GM19395 (cell line): ENCODE measurements at regions not wholly inside any gene's neighbourhood (a gene's known extent, or its start where the extent isn't known, plus 50 kb on each side); places are given as distances from the start of the nearest gene placed in this dataset.
"Not testable (repeated sequence)": the region's sequence is repeated elsewhere in the genome, so short reads cannot be mapped to it uniquely, and the experiment has no call there.

ENCODE experiments used
- ATAC-seq: cut with Tn5 transposase; IDR thresholded peaks from one replicate; pipeline ENCODE4 v1.9.1; 2021; ENCODE audit warnings: mild to moderate bottlenecking, moderate library complexity; ENCODE audit not compliant: unreplicated experiment

DNA sequence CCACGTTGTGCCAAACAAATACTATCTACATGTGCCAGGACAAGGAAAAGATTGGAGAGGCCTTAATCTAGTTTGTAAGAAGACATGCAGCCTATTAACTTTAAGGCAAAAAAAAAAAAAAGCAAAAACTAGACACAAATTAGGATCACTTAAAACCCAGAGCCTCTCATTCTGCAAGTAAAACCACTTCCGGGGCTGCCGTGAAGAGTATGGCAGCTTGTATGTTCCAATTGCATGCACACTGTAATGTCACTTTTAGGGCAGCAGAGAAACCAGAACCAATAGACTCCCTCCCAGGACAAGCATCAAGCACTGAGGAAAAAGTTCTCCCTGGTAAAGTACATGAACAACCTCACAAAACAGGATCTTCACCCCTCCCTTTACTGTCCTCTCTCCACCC lies 70.6 kb downstream of the RSL24D1 start:
- no peak for ATAC-seq

DNA sequence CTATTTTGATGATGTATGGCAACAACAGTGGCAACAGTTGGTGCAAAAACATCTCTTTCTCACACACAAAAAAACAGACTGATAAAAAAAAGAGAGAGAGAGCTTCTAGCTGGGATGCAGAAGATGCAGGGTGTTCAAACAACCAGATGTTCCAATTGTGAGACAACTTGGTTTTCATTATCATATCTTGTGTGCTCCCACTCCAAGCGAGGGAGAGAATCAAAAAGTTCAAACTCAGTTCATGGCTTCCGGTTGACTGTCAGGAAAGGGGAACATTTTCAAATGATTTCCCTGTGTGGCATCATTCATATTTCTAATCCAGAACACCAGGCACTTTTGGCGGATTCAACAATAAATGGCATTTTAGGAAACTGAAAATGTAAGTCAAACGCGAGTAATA lies 72.1 kb downstream of the RSL24D1 start:
- no peak for ATAC-seq

DNA sequence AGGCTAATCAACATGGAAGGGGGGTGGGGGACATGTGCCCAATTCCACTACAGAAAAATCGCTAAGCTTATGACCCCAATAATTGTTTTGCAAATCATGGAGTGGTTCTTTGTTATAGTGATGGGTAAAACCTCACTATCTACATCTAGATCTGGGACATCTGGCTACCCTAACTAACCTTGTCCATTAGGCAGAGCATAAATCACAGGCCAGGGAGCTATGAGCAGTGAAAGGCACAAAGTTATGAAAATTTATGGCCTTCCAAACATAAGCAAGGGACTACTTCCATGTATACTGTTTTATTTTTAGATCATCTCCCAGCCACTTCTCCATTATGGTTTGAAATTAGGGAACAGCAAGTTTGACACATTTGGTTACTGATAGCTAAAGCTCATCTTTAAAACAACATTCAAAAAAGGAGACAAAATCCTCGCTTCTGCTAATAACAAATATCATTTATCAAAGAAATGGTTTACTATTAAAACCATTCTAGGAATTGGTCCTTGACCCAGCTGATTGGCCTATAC lies 78.3 kb downstream of the RSL24D1 start:
- no peak for ATAC-seq

DNA sequence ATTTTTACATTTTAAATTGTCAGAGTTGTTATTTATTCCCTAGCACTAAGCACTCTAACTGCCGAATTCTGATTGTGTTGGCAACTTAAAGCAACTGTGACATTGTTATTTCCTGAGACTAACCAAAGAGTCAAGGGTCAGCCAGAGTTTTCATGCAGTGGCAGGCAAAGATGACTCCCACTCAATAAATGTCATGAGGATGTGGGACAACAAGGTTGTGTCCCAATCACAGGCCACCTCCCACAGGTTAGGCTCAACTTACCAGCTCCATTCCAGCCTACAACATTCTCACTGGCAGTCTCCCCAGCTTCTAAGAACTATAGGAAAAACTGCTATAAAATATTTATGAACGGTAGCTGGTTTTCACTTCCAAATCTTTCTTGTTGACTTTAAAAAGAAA lies 80.1 kb downstream of the RSL24D1 start:
- ATAC-seq, result no peak

DNA sequence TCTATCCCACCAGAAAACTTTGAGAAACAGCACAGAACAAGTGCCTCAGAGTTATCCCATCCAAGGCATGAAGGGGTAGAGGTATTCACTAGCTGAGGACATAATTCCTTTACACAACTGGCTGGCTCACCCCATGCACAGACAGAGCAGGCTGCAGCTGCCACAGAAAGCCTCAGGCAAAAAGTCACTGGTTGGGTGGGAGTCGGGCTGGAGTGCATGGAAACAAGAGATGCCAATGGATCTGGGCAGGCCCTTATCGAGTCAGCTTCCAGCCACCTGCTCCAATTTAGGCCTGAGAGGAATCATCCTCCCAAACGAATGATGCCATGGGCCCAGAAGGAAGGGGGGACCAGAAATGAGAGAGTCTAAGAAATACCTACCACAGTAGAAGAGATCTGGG lies 83.0 kb downstream of the RSL24D1 start:
- no peak for ATAC-seq

DNA sequence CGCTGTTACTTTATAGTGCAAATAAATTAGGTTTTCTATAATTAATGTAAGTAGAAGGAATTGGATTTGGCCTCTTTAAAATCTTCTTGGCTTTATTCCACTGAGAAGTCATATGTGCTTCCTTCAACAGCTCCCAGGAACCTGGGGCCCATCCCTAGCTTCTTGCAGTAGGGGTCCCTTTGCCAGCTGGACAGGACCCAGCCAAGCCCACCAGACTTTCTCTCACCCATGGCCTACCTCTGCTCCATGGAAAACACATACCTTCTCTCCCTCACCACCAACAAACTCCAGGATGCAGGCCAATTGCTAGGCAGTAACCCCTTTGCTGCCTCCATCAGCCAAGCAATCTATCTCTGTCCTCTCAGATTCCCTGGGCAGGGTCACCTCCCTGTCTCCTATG lies 84.0 kb downstream of the RSL24D1 start:
- ATAC-seq, result no peak

DNA sequence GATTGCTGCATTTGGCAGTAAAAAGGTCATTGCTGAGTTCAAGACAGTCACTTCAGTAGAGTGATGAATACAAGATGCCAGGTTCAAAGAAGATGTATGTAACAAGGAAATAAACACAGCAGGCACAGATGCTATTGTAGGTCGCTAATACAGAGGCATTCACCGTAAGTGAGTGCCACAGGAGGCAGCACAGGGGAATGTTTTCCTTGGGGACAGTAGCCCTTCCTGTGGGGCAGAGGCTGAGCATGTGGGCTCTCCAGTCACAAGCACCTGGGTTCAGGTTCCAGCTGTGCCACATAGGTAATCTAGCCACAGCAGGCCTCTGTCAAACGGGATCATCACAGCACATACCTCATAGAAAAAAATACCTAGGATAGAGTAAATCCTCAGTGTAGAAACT lies 86.3 kb downstream of the RSL24D1 start:
- ATAC-seq, result no peak

DNA sequence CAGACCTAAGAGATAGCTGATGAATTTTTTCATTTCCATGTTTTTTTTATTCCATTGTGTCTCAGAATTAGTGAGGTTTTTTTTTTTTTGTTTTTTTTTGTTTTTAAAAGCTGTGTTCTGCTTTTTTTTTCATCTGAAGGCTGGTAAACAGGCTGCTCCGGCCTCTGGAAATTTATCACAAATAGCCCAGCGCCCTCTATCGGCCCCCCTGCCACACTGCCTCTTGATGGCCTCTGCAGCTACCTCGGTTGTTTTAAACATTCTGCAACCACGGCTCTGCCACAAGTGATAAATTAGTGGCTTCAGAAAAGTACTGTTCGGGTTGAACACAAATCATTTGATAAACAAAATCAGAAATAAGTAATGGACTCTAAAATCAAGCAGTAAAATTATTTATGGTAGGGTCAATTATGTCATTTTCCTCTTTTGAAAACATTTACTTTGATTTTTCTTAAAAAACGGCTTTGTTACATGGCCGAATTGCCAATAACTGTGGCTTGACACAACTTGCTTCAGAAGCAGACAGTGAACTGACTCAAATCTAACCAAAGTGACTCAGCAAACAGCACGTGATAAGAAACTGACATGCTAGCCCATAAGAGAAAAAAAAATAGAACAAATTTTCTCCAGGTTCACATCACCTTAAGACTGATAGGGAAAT lies 87.8 kb downstream of the RSL24D1 start:
- peak; percentile 89 for ATAC-seq

DNA sequence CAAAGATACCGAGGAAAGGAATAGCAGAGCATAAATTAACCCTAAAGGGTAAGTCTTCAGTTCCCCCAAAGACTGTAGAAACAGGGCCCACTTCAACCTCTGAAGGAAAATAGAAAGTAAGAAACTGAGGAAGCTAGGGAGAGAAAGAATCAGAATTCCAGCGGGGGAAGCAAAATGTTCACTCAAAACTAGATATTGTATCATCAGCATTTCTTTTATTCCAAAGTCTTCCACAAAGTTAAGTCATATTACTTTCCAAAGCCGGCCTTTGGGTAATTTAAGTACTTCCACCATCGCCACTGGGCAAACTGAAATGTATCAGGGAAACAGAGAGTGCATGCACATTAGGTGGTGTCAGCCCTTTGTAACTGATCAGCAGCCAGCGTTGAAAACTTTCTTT lies 88.3 kb downstream of the RSL24D1 start:
- no peak for ATAC-seq

DNA sequence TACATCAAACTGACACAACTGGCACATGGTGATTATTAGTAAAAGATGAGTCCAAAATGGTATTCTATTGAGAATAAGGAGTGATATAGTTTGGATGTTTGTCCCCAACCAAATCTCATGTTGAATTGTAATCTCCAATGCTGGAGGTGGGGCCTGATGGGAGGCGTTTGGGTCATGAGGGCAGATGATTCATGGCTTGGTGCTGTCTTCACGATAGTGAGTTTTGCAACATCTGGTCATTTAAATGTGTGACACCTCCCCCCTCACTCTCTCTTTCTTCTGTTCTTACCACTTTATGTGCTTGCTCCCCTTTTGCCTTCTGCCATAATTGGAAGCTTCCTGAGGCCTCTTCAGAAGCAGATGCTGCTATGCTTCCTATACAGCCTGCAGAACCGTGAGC lies 90.6 kb downstream of the RSL24D1 start:
- no peak for ATAC-seq

DNA sequence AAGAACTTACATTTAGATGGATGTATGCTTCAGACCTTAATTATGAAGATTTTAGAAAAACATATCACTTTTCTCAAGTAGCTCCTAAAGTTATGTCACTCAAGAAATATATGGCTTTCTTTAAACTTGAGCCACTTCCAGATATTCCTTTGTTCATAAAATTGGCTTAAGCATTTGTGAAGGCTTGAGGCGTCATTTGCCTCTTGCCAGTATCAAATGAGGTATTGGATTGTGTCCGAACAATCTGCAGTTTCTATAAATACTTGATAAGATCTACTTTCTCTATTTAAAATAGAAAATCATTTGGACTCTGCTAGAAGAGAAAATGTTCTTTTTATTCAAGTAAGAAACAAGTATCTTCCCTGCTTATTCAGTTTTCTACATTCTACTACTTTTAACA lies 102.6 kb downstream of the RSL24D1 start:
- no peak for ATAC-seq

DNA sequence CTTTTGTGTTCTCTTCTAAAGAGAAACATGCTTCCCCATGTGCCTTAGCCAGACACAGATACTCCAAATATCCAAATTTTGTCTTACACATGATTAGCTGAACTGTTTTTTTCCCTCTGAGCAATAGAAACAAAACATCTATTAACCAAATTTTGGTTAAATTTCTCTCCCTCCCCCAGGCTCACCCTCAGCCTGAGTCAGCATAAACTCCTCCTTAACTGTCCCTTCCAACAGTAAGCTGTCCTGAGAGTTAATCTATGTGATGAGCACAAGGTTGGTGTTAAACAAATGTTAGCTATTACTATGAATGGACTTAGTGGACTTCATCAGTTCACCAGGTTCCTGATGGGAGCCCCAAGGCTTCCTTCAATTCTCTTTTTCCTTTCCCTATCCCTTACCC lies 108.5 kb downstream of the RSL24D1 start:
- no peak for ATAC-seq

DNA sequence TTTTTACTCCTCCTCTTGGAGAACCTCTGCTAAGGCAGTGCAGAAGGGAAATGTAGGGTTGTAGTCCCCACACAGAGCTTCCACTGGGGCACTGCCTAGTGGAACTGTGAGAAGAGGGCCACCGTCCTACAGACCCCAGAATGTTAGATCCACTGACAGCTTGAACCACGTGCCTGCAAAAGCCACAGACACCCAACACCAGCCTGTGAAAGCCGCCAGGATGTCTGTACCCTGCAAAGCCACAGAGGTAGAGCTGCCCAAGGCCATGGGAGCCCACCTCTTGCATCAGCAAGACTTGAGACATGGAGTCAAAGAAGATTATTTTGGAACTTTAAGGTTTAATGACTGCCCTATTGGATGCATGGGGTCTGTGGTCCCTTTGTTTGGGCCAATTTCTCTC lies 112.1 kb downstream of the RSL24D1 start:
- no peak for ATAC-seq

DNA sequence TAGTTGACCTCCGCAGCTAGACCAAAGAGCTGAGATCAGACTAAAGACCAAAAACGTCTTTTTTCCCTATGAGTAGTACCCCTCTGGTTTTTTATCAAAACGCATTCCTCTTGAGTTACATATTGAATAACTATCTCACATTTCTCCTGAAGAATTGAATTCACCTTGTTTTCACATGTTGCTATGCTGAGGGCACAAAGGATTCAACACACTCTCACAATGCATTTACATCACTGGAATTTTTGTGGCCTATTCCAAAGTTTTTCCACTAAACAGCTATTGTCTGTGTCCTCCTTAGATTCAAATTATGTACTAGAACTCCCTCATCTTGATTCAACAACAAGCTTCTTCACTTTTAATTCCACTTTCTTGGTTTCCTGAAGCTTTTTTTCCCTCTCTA lies 112.5 kb downstream of the RSL24D1 start:
- ATAC-seq, result no peak

DNA sequence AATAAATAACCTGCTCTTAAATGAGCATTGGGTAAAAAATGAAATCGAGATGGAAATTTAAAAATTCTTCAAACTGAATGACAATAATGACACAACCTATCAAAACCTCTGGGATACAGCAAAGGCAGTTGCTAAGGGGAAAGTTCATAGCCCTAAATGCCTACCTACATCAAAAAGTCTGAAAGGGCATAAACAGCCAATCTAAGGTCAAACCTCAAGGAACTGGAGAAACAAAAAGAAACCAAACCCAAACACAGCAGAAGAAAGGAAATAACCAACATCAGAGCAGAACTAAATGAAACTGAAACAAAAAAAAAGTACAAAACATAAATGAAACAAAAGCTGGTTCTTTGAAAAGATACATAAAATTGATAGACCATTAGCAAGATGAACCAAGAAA lies 119.7 kb downstream of the RSL24D1 start:
- ATAC-seq, result not testable (repeated sequence)

DNA sequence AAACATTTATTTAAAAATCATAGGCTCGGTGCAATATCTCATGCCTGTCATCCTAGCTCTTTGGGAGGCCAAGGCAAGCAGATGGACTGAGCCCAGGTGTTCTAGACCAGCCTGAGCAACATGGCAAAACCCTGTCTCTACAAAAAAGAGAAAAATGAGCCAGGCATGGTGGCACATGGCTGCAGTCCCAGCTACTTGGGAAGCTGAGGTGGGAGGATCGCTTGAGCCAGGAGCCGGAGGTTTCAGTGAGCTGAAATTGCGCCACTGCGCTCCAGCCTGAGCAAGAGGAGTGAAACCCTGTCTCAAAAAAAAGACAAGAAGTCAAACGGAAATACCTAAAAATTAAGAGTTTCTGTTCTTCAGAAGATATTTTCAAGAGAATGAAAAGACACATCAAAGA lies 122.3 kb downstream of the RSL24D1 start:
- no peak for ATAC-seq

DNA sequence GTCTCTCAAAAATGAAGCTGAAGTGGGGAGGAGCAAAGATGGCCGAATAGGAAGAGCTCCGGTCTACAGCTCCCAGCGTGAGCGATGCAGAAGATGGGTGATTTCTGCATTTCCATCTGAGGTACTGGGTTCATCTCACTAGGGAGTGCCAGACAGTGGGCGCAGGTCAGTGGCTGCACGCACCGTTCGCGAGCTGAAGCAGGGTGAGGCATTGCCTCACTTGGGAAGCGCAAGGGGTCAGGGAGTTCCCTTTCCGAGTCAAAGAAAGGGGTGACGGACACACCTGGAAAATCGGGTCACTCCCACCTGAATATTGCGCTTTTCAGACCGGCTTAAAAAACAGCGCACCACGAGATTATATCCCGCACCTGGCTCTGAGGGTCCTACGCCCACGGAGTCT lies 132.8 kb downstream of the RSL24D1 start:
- not testable (repeated sequence) for ATAC-seq

DNA sequence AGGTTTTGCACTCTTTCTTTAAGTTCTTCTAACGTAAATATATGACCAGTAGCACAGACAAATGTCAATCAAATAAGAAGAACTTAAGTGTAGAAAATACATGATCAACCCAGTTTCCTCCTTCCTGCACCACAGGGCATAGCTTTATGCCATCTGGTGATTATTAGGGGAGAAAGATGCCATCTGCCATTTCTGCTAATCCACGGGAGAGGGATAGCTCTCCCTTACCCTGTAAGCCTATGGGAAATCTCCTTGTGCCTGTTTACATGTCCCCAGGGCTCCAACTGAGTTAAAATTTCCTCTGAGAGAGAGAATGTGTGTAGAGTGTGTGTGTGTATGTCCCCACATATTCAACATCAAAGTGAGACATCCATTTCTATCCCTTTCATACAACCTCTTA lies 135.9 kb downstream of the RSL24D1 start:
- ATAC-seq, result no peak

DNA sequence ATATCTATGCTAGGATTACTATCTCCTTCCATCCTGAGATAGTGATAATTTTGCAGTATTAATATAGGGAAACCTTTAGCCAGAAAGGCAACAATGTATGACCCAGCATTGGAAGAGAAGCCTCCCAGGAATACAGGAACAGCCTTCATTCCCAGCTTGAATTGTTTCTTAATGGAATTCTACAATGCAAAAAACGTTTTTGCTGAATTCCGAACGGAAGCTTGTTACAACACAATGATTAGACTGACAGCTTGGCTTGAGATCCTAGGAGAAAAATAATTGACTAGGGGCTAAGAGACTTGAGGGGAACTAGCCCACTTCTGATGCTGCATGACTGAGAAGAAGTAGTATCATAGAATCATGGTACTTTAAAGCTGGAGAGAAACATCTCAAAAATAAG lies 140.2 kb downstream of the RSL24D1 start:
- no peak for ATAC-seq

DNA sequence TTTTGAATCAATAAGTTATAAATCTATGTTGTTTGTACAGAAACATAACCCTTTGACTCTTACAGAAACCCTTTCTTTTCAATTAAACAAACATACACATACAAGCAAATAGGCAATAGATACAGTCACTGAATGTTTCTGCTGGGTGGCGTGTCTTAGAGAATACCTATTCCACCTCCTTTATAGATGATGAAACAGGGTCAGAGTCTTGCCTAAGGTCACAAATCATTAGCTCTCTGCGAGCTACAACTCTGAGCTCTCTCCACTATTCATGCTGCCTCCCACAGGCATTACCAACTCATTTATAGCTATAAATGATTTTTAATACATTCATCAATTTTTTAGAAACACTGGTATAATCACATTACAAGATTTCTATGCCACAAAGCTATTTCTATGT lies 152.6 kb downstream of the RSL24D1 start:
- no peak for ATAC-seq

DNA sequence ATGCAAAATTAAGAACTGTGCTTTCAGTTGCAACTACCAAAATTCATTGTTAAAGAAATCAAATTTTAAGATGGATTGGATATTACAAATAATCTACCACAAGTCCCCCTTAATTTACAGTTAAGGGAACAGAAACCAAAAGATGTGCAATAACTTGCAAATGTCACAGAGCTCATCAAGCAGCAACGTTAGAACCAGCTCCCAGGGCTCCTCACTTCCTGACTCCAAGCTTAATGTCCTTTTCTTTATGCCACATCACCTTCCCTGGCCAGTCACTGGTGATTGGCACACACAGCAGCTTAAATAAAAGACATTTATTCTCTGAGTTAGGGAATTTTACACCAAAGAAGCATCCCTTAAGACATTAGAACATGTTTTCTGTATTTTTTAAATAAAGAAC lies 159.7 kb downstream of the RSL24D1 start:
- ATAC-seq, result no peak

DNA sequence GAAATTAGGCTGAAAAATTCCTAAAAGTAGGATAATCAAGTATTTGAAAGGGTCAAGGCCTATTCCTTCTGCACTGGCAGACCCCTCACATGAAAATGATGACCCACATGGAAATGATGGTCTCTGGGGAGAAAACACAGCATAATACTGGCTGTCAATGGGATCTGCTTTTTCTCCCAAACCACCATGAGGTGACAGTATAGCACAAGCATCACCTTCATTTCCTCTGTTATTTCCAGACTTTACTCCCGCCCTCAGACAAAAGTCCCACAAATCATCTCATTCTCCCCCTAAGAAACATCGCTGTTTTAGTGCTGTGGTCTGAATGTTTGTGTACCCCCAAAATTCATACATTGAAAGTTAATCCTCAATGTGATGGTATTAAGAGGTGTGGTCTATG lies 161.0 kb downstream of the RSL24D1 start:
- ATAC-seq, result no peak

DNA sequence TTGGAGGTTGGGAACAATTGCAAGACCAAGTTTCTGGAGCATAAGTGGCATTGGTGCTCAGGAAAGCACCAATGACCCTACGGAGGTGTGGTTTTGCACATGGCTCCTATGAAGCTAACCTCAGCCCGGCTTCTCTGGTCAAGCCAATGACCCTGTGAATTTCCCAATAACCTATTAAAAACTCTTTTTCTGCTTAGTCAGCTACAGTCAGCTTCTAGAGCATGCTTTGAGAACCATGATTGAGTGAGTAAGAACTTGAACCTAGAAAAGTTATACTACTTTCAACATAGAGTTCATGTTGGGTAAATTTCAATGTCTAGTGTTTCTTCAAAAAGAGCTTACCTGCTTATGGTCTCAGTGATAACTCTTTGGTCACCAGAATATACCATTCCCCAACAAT lies 163.2 kb downstream of the RSL24D1 start:
- no peak for ATAC-seq
